Hindlimb muscle (tissue), 1 donor: ENCODE measurements at regions not wholly inside any gene's neighbourhood (a gene's known extent, or its start where the extent isn't known, plus 50 kb on each side); places are given as distances from the start of the nearest gene placed in this dataset.
"Not testable (repeated sequence)": the region's sequence is repeated elsewhere in the genome, so short reads cannot be mapped to it uniquely, and the experiment has no call there.

Experiments
- DNase-seq: peaks from one replicate; pipeline ENCODE4 v3.0.0-alpha.2; 2013

- no peak for DNase-seq
These were observed 249.6 kb upstream of the B3GAT1 start for GRCh38 chr11:134661660-134662059.

GRCh38 chr11:134660416-134660815 lies 248.4 kb upstream of the B3GAT1 start:
- DNase-seq: no peak

- DNase-seq: no peak
These were observed 247.8 kb upstream of the B3GAT1 start for GRCh38 chr11:134659882-134660281.

- peak; percentile 49 for DNase-seq
These were observed 246.6 kb upstream of the B3GAT1 start for GRCh38 chr11:134658481-134659225.

GRCh38 chr11:134657631-134658030 lies 245.6 kb upstream of the B3GAT1 start:
- no peak for DNase-seq

GRCh38 chr11:134656861-134657540 lies 245.0 kb upstream of the B3GAT1 start:
- no peak for DNase-seq

GRCh38 chr11:134656086-134656840 lies 244.2 kb upstream of the B3GAT1 start:
- DNase-seq: not testable (repeated sequence)

GRCh38 chr11:134655189-134655989 lies 243.3 kb upstream of the B3GAT1 start:
- DNase-seq: no peak

GRCh38 chr11:134654161-134654915 lies 242.3 kb upstream of the B3GAT1 start:
- DNase-seq: no peak

- no peak for DNase-seq
These were observed 240.7 kb upstream of the B3GAT1 start for GRCh38 chr11:134652586-134653255.

- no peak for DNase-seq
These were observed 235.2 kb upstream of the B3GAT1 start for GRCh38 chr11:134647066-134647743.

GRCh38 chr11:134646561-134646960 lies 234.5 kb upstream of the B3GAT1 start:
- DNase-seq: no peak

GRCh38 chr11:134645576-134645975 lies 233.5 kb upstream of the B3GAT1 start:
- no peak for DNase-seq

- no peak for DNase-seq
These were observed 232.7 kb upstream of the B3GAT1 start for GRCh38 chr11:134644476-134645456.

GRCh38 chr11:134643115-134644012 lies 231.3 kb upstream of the B3GAT1 start:
- DNase-seq: no peak

GRCh38 chr11:134642206-134642605 lies 230.2 kb upstream of the B3GAT1 start:
- no peak for DNase-seq

- no peak for DNase-seq
These were observed 229.2 kb upstream of the B3GAT1 start for GRCh38 chr11:134640971-134641968.
